Lower leg skin (tissue), 3 donors: ENCODE measurements at regions not wholly inside any gene's neighbourhood (a gene's known extent, or its start where the extent isn't known, plus 50 kb on each side); places are given as distances from the start of the nearest gene placed in this dataset.

ENCODE experiments used
- POLR2A ChIP-seq, 2 donors: fragments of 450-650 bp; IDR thresholded peaks; one replicate each; pipeline ENCODE4 v1.6.1; 2016 to 2017; ENCODE audit warnings: antibody characterized with exemption in 2 of 2, mild to moderate bottlenecking in 1 of 2, moderate library complexity in 1 of 2
- TF ChIP-seq, protein P1 (sequence below), 3 donors: fragments of 450-650 bp; IDR thresholded peaks; one replicate each; pipeline ENCODE4 v1.5.1; 2016; ENCODE audit warnings: antibody characterized with exemption in 3 of 3, mild to moderate bottlenecking in 3 of 3, moderate library complexity in 2 of 3

DNA sequence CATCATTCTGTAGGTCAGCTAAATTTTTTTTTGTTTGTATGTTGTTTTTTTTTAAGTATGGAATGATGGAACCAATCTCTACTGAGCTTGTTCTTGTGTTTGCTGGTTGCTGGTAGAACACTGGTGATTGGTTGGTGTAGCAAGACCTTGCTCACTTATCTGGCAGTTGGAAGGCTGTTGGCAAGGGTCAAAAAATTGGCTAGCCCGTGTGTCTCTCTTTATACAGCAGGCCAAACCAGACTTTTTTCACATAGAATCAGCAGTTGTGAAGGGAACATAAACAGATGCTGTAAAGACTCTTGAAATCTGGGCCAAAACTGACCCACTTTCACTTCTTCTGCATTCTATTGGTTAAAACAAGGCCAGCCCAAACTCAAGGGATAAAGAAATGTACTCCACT, 2026.5 kb downstream of the LRRC4C start:
- TF ChIP-seq, protein P1, sequence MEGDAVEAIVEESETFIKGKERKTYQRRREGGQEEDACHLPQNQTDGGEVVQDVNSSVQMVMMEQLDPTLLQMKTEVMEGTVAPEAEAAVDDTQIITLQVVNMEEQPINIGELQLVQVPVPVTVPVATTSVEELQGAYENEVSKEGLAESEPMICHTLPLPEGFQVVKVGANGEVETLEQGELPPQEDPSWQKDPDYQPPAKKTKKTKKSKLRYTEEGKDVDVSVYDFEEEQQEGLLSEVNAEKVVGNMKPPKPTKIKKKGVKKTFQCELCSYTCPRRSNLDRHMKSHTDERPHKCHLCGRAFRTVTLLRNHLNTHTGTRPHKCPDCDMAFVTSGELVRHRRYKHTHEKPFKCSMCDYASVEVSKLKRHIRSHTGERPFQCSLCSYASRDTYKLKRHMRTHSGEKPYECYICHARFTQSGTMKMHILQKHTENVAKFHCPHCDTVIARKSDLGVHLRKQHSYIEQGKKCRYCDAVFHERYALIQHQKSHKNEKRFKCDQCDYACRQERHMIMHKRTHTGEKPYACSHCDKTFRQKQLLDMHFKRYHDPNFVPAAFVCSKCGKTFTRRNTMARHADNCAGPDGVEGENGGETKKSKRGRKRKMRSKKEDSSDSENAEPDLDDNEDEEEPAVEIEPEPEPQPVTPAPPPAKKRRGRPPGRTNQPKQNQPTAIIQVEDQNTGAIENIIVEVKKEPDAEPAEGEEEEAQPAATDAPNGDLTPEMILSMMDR (IDR thresholded peaks at IDR 0.05): no peak
- no peak for TF ChIP-seq POLR2A (IDR thresholded peaks at IDR 0.05)
